ENCODE measurements at regions not wholly inside any gene's neighbourhood (a gene's known extent, or its start where the extent isn't known, plus 50 kb on each side); places are given as distances from the start of the nearest gene placed in this dataset.

DNA sequence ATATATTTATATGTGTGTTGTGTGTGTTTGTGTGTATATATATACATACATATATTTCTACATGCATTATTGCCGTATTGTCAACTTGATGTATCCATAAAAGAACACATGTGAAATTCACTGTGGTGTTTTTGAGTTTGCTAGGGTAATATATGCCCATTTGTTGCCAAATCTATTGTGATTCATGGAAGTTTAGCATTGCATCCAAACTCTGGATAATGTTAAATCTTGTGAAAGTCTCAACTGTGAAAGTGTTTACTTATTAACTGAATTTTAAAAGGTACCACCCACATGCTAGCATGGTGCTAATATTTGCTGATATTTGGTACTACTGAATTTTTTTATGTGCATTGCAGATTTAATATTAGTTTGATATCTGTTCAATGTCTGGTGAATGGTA, 96.6 kb upstream of the SLC8A1 start:
- H3K79me2 ChIP-seq (ENCODE audit: insufficient read depth, low read depth, low read length) = no peaks in the 10 kb centered on the region

DNA sequence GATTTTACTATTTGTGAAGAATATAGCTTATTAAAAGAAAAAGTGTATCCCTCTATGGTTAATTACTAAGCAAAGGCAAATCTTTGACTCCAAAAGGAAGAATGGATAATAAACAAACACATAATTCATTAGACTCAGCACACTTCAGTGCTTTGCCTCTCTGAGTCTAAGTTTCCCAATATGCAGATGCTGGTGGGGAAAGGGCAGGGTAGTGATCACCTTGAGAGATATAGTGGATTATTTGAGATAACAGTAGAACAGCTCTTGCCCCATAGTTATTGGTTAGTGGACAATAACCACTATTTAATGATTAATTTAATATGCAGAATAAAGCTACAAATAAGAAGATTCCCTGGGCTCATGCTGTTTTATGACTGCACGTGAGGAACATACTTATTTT, 98.2 kb upstream of the SLC8A1 start:
- Histone ChIP-seq H2AFZ (ENCODE audit: low read length) (no peak overlapping the region), H3K9me3 (ENCODE audit: low read length) (no peaks in the 10 kb centered on the region), H3K4me2 (ENCODE audit: low read length) (no peak overlapping the region), H4K20me1 (ENCODE audit: insufficient read depth, low read length) (no peaks in the 10 kb centered on the region), H3K4me1 (ENCODE audit: insufficient read depth, low read length, poor library complexity, severe bottlenecking) (no peaks in the 10 kb centered on the region), H3K4me3 (ENCODE audit: low read depth, low read length, poor library complexity, severe bottlenecking) (no peak overlapping the region), H3K27ac (ENCODE audit: low read depth, low read length, poor library complexity, severe bottlenecking) (no peak overlapping the region), H3K9me2 (ENCODE audit: insufficient read depth, low read length) (no peaks in the 10 kb centered on the region), H3K36me3 (ENCODE audit: insufficient read depth, low read length) (no peaks in the 10 kb centered on the region), H3K79me2 (ENCODE audit: insufficient read depth, low read depth, low read length) (no peaks in the 10 kb centered on the region)
- POLR2A ChIA-PET = interaction anchor here (0.6 kb wide), 1 partner anchor 44 kb away, joined by 3 read pairs; no protein-coding TSS in a partner anchor
- CTCF ChIA-PET (ENCODE audit: unreplicated experiment) = interaction anchor here (0.6 kb wide), 1 partner anchor 337 kb away, joined by 3 read pairs; no protein-coding TSS in a partner anchor
- no TSS peak for BruUV-seq (replicated peaks)
- no peak for DNase-seq (ENCODE audit: low spot score)
- TF ChIP-seq, protein P1, sequence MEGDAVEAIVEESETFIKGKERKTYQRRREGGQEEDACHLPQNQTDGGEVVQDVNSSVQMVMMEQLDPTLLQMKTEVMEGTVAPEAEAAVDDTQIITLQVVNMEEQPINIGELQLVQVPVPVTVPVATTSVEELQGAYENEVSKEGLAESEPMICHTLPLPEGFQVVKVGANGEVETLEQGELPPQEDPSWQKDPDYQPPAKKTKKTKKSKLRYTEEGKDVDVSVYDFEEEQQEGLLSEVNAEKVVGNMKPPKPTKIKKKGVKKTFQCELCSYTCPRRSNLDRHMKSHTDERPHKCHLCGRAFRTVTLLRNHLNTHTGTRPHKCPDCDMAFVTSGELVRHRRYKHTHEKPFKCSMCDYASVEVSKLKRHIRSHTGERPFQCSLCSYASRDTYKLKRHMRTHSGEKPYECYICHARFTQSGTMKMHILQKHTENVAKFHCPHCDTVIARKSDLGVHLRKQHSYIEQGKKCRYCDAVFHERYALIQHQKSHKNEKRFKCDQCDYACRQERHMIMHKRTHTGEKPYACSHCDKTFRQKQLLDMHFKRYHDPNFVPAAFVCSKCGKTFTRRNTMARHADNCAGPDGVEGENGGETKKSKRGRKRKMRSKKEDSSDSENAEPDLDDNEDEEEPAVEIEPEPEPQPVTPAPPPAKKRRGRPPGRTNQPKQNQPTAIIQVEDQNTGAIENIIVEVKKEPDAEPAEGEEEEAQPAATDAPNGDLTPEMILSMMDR (conservative IDR thresholded peaks at IDR 0.05; ENCODE audit: low read length) = no peak
- TF ChIP-seq EZH2phosphoT487 (IDR thresholded peaks at IDR 0.05; ENCODE audit: borderline replicate concordance, low read depth, low read length) = no peak
- intact Hi-C loops (cut with micrococcal nuclease; ENCODE audit: unreplicated experiment) = loop anchor here (5.0 to 10.0 kb wide), 2 partner anchors 103 to 335 kb away; no protein-coding TSS in a partner anchor

More for the DNA sequence above, 96.6 kb upstream of the SLC8A1 start:
- no peak overlapping the region for H3K4me3 ChIP-seq (ENCODE audit: low read depth, low read length, poor library complexity, severe bottlenecking)
- no peak for TF ChIP-seq EZH2phosphoT487 (IDR thresholded peaks at IDR 0.05; ENCODE audit: borderline replicate concordance, low read depth, low read length)
- TF ChIP-seq, protein P1 (conservative IDR thresholded peaks at IDR 0.05; ENCODE audit: low read length) = no peak
- H3K27ac ChIP-seq (ENCODE audit: low read depth, low read length, poor library complexity, severe bottlenecking) = no peak overlapping the region
- no peak overlapping the region for H2AFZ ChIP-seq (ENCODE audit: low read length)
- POLR2A ChIA-PET = no interaction called here
- intact Hi-C loops (cut with micrococcal nuclease; ENCODE audit: unreplicated experiment) = no loop called here
- H3K4me2 ChIP-seq (ENCODE audit: low read length) = no peak overlapping the region
- no peaks in the 10 kb centered on the region for H3K9me3 ChIP-seq (ENCODE audit: low read length)
- no peaks in the 10 kb centered on the region for H4K20me1 ChIP-seq (ENCODE audit: insufficient read depth, low read length)
- no peaks in the 10 kb centered on the region for H3K9me2 ChIP-seq (ENCODE audit: insufficient read depth, low read length)
- no TSS peak for BruUV-seq (replicated peaks)
- H3K4me1 ChIP-seq (ENCODE audit: insufficient read depth, low read length, poor library complexity, severe bottlenecking) = no peaks in the 10 kb centered on the region
- CTCF ChIA-PET (ENCODE audit: unreplicated experiment) = no interaction called here
- no peaks in the 10 kb centered on the region for H3K36me3 ChIP-seq (ENCODE audit: insufficient read depth, low read length)
- DNase-seq (ENCODE audit: low spot score) = no peak

DNA sequence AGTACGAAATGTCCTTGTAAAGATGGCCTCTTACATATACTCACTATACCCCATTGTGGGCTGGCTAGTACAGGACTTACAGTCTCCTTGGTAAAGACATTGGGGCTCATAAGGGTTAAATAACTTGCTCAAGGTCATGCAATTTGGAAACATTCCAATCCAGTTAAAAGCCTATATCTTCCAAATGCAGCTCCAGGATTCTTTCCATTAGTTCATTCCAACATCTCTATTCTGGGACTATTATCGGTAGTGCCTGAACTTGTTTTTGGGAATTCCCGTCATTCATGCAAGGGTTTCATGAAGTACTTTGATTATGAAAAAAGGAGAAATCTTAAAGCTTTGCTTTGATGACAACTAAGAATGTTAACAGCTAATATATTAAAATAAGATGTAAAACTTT, 99.2 kb upstream of the SLC8A1 start:
- H3K27ac ChIP-seq (ENCODE audit: low read depth, low read length, poor library complexity, severe bottlenecking) = no peak overlapping the region
- TF ChIP-seq EZH2phosphoT487 (IDR thresholded peaks at IDR 0.05; ENCODE audit: borderline replicate concordance, low read depth, low read length) = no peak
- TF ChIP-seq, protein P1 (conservative IDR thresholded peaks at IDR 0.05; ENCODE audit: low read length) = no peak
- H3K4me3 ChIP-seq (ENCODE audit: low read depth, low read length, poor library complexity, severe bottlenecking) = no peak overlapping the region
- H3K9me2 ChIP-seq (ENCODE audit: insufficient read depth, low read length) = no peaks in the 10 kb centered on the region
- no peaks in the 10 kb centered on the region for H3K36me3 ChIP-seq (ENCODE audit: insufficient read depth, low read length)
- no peaks in the 10 kb centered on the region for H3K4me1 ChIP-seq (ENCODE audit: insufficient read depth, low read length, poor library complexity, severe bottlenecking)
- no TSS peak for BruUV-seq (replicated peaks)
- no peaks in the 10 kb centered on the region for H4K20me1 ChIP-seq (ENCODE audit: insufficient read depth, low read length)
- ChIA-PET CTCF (ENCODE audit: unreplicated experiment) (no interaction called here), POLR2A (no interaction called here)
- no peak for DNase-seq (ENCODE audit: low spot score)
- H3K4me2 ChIP-seq (ENCODE audit: low read length) = no peak overlapping the region
- no peaks in the 10 kb centered on the region for H3K79me2 ChIP-seq (ENCODE audit: insufficient read depth, low read depth, low read length)
- no peaks in the 10 kb centered on the region for H3K9me3 ChIP-seq (ENCODE audit: low read length)
- no peak overlapping the region for H2AFZ ChIP-seq (ENCODE audit: low read length)
- intact Hi-C loops (cut with micrococcal nuclease; ENCODE audit: unreplicated experiment) = loop anchor here (5.0 to 10.0 kb wide), 2 partner anchors 104 to 336 kb away; no protein-coding TSS in a partner anchor
